GM12872 (cell line): ENCODE measurements at regions not wholly inside any gene's neighbourhood (a gene's known extent, or its start where the extent isn't known, plus 50 kb on each side); places are given as distances from the start of the nearest gene placed in this dataset.

ENCODE experiments used
- TF ChIP-seq, protein P1 (sequence below): IDR thresholded peaks from 3 replicates; pipeline ENCODE4 v1.5.1; 2011; ENCODE audit warnings: low read depth, mild to moderate bottlenecking, low read length, moderate library complexity; ENCODE audit not compliant: insufficient read depth

DNA sequence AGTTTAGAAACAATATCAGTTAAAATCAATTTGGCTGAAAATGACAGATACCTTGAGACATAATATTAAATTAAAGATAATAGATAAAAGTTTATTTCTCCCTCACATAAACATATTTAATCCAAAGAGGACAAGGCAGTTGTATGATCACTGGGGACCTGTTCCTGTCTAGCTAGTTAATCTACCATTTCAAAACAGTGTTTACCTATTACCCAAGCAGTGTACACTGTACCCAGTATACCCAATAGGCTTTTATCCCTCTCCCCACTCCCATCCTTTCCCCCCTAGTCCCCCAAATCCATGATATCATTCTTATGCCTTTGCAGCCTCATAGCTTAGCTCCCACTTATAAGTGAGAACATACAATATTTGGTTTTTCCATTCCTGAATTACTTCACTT lies 229.7 kb upstream of the LARGE1 start:
- TF ChIP-seq, protein P1, sequence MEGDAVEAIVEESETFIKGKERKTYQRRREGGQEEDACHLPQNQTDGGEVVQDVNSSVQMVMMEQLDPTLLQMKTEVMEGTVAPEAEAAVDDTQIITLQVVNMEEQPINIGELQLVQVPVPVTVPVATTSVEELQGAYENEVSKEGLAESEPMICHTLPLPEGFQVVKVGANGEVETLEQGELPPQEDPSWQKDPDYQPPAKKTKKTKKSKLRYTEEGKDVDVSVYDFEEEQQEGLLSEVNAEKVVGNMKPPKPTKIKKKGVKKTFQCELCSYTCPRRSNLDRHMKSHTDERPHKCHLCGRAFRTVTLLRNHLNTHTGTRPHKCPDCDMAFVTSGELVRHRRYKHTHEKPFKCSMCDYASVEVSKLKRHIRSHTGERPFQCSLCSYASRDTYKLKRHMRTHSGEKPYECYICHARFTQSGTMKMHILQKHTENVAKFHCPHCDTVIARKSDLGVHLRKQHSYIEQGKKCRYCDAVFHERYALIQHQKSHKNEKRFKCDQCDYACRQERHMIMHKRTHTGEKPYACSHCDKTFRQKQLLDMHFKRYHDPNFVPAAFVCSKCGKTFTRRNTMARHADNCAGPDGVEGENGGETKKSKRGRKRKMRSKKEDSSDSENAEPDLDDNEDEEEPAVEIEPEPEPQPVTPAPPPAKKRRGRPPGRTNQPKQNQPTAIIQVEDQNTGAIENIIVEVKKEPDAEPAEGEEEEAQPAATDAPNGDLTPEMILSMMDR, result no peak

DNA sequence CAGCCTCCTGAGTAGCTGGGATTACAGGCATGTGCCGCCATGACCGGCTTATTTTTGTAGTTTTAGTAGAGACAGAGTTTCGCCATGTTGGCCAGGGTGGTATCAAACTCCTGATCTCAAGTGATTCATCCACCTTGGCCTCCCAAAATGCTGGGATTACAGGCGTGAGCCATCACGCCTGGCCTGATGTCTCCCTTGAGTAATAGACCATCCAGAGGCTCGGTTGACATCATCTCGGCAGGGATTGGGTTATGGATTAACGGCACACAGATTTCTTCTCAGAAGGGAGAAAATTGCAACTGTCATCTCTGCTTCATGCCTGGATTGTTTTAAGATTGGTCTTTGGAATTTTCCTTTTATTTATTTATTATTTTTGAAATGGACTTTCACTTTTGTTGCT lies 239.2 kb upstream of the LARGE1 start:
- TF ChIP-seq, protein P1, result no peak

DNA sequence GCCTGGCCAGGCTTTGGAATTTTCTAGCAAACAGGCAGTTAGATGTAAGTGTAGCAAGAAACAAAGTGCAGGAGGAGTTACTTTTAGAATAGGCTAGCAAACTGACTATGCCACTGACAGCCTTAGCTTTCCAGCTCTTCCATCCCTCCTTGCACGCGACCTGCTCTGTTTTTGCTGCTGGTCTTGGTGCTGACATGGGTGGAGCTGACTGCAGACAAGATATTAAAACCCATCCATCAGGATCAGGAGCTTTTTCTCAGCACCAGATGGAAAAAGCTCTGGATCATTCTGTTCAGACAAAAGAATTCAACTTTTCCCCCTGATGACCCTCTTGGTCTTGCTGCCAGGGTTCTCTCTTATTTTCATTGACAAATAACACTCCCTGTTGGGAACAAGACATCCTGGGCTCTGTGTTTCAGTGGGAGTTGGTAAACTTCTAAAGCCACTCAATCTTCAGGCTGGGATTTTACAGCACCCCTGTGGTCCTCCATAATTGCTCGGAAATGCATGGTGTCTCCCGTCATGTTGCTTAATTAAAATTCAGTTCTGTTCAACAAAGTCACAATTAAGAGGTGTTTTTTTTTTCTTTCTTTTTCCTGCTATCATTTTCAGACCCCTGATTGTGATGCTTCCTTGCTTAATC lies 240.0 kb upstream of the LARGE1 start:
- TF ChIP-seq, protein P1, result no peak

DNA sequence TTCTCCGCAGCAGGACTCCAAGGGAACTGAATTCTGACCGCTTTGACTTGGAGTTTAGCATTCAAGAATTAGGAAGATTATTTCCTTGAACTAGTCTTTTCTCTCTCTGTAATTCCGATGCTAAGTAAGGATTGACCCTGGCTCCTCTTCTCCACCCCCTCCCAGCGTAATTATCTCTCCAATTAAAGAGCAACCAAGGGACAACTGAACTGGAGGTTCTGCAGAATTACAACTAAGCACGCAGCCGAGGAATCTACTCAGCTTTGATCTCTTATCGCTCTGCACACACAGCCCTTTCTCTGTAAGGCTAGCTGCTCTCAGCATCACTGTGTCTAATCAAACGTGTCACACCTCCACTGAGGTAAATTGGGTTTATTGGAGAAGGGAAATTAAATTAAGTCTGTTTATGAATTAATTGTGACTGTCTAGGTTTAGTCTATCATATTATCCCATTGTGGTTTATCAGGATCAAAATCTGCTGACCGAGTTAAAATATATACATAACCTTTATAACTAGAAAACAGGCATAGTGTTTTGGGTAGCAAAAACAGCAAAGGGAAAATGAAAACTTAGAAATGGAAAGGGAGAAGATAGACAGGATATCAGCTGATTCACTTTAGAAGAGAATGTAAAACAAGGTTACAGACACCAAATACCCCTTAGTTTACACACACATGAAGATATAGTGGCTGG lies 241.3 kb upstream of the LARGE1 start:
- TF ChIP-seq, protein P1, result no peak

DNA sequence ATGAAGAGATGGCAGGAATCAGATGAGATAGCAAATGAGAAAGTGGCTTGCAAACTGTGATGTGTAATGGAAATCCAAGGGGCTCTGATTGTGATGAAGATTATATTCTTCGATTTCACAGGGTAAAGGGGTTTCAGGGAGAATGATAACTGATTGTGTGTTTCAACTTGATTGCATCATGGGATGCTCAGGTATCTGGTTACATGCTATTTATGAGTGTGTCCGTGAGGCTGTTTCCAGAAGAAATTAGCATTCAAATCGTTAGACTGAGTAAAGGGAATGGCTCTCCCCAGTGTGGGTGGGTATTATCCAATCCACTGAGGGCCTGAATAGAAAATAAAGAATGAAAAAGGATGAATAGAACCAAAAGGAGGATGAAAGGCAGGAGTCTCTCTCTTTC lies 278.7 kb upstream of the LARGE1 start:
- TF ChIP-seq, protein P1, result no peak

DNA sequence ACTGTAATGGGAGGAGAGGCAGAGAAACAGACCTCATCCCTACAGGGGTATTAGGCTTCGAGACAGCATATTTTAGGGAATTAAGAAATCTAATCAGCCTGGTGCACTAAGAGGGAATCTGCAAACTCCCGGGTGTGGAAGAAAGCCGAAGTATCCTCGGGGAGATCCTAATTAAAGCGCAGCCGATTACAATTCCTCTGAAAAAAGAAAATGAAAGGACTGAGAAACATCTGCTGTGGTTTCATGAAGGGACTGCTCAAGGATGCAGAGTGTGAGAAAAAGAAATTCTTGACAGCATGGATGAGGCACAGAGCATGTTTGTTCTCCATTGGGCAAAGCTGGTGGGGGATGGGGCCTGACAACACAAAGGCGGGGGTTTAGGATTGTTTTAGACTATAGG lies 290.0 kb upstream of the LARGE1 start:
- TF ChIP-seq, protein P1, result no peak

DNA sequence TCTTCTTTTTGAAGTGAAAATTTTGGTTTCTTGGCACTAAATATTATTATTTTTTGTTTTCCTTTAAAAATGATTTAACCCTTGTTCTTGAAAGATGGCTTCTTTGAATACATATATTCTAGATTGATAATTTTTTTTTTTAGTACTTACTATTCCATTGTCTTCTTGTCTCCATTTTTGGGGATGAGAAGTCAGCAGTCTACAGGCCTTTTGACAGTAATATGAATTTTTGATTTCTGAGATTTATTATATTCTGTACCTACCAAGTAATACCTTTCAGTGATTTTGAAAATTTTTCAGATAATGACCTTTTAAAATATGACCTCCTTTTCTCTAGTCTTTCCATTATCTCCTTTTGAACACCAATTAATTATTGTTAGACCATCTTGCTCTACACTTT lies 294.1 kb upstream of the LARGE1 start:
- TF ChIP-seq, protein P1, result no peak
